ENCODE measurements at regions not wholly inside any gene's neighbourhood (a gene's known extent, or its start where the extent isn't known, plus 50 kb on each side); places are given as distances from the start of the nearest gene placed in this dataset.

DNA sequence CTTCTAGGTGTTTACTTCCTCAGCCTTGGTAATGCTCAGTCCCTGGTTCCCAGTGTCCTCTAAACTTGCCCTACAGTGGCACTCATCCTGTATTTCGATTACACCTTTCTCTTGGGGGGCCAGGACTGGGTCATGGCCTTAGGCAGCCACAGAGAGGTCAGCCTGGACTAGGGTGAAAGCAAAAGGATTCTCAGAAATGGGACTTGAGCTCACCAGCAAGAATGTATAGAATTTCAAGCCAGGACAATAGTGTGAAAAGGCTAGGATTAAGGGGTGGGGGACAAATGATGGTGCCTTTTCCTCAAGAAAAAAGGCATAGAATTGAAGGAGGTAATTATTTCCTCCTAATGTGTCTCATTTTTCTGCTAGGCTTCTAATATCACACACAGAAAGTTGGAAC lies 166.8 kb upstream of the RUNX1 start:
- TF ChIP-seq, protein P1, sequence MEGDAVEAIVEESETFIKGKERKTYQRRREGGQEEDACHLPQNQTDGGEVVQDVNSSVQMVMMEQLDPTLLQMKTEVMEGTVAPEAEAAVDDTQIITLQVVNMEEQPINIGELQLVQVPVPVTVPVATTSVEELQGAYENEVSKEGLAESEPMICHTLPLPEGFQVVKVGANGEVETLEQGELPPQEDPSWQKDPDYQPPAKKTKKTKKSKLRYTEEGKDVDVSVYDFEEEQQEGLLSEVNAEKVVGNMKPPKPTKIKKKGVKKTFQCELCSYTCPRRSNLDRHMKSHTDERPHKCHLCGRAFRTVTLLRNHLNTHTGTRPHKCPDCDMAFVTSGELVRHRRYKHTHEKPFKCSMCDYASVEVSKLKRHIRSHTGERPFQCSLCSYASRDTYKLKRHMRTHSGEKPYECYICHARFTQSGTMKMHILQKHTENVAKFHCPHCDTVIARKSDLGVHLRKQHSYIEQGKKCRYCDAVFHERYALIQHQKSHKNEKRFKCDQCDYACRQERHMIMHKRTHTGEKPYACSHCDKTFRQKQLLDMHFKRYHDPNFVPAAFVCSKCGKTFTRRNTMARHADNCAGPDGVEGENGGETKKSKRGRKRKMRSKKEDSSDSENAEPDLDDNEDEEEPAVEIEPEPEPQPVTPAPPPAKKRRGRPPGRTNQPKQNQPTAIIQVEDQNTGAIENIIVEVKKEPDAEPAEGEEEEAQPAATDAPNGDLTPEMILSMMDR (IDR thresholded peaks at IDR 0.05) = no peak
- ATAC-seq (ENCODE audit: low FRiP score) (no peak), DNase-seq (ENCODE audit: low spot score) (no peak)

DNA sequence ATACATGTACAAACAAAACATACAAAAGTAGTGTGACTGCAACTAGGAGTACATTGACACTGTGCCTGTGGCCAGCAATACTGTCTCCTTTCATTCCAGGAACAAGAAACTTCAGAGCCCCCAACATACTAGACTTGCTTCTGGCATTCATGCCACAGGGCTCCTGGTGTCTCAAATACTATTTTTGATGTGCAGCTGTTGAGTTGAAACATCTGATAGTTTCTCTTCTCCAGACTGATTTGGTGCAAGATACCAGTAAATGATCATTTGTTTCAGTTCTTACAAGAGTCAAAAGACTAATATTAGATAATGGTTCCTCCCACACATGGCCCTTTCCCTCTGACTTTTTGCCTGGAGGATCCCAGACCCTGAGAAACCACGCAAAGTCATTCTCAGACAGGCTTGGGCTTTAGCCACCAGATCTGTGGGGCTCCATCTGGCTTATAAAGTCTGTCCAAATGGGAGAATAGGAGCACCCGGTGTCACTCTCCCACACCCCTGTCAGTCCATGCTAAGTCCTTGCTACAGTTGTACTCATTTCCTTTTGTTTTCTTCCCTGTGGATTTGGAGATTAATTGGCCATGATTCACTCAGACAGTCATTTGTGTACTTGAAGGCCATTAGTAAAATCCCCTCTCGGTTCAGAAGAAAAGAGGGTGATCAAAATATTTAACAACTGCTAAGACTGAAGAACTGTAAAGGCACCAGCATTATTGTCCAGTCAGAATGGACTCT lies 163.5 kb upstream of the RUNX1 start:
- TF ChIP-seq, protein P1 (IDR thresholded peaks at IDR 0.05) = no peak
- DNase-seq (ENCODE audit: low spot score) = no peak
- ATAC-seq (ENCODE audit: low FRiP score) = no peak

DNA sequence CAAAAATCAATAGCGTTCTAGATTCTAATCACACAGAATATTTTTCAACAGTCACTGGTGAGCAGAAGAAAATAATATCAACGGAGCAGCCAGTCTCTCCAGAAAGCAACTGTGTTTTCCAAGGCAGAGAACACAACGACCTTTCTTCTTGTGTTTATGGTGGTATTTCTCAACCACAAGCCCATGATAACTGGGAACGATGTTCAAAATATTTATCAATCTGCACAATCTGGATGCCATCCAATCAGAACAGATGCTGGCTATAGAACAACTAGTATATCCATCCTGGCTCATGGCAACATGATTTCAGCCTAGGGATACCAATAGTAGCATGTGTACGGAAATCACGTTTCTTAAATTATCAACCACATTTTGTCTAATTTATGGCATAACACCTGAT lies 162.7 kb upstream of the RUNX1 start:
- TF ChIP-seq, protein P1 (IDR thresholded peaks at IDR 0.05) = no peak
- ATAC-seq (ENCODE audit: low FRiP score) = no peak
- DNase-seq (ENCODE audit: low spot score) = no peak

DNA sequence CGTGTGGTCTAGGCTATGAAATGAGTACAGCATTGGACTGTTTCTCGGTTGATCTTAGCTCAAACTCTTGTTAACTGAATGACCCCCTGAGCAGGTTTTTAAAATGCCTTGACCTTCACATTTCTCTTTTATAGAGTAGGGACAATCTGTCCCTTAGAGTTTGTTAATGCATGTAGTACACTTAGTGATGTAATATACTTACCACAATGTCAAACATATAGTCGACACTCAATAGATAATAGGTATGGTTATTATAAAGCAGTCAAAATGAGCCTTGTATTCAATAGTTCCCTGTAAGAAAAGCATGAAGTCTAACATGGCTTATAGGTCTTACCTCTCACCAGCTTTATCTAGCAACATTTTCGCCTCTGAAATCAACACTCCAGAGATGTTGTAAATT lies 161.0 kb upstream of the RUNX1 start:
- TF ChIP-seq, protein P1 (IDR thresholded peaks at IDR 0.05) = no peak
- ATAC-seq (ENCODE audit: low FRiP score) (no peak), DNase-seq (ENCODE audit: low spot score) (no peak)

DNA sequence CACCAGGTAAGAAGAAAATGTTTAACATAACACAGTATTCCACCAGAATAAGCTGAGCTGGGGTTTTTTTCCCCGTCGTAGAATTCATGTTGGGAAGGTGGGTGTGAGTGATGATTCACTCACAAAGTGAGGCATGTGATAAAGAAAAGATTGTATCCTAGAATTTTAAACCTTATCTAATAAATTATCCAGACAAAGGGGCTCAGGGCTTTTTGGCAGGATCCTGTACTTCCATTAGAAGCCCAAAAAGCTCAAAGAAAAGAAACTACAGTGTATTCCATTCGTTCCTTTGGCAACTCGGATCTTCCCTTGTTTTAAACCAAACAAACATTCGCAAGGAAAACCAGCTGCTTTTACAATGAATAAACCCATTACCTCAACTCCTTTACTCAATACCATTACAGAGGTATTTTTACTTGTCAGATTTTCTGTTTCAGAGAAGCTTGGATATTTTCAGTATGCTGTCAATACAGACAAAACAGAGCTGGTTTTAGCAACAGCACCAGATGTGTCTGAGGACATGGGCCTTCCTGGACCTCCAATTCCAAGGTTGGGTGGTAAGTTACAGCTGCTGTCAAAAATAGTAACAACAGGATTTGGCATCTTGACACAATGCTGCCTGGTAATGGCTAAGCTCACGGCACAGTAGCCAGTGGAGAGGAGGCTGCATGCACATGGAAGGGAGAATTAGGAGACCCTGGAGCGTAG lies 159.9 kb upstream of the RUNX1 start:
- no peak for DNase-seq (ENCODE audit: low spot score)
- ATAC-seq (ENCODE audit: low FRiP score) = no peak
- TF ChIP-seq, protein P1 (IDR thresholded peaks at IDR 0.05) = no peak

DNA sequence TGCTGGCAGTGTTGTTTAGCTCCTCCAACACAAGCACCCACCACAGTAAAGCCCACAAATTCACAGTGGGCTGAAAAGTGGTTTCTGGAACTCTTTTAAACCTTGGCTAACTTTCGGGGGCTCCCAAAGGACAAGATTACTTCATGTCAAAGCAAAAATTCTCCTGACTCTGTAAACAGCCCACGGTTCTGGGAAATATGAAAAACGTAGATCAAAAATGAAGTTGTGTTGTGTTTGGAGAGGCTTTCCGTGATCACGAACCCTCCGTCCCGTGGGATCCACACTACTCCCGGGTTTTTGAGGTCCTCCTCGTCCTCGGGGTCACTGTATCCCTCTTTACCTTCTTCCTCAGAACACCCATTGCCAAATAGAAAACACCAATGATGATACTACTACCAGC lies 159.0 kb upstream of the RUNX1 start:
- TF ChIP-seq, protein P1 (IDR thresholded peaks at IDR 0.05) = no peak
- no peak for DNase-seq (ENCODE audit: low spot score)
- no peak for ATAC-seq (ENCODE audit: low FRiP score)

DNA sequence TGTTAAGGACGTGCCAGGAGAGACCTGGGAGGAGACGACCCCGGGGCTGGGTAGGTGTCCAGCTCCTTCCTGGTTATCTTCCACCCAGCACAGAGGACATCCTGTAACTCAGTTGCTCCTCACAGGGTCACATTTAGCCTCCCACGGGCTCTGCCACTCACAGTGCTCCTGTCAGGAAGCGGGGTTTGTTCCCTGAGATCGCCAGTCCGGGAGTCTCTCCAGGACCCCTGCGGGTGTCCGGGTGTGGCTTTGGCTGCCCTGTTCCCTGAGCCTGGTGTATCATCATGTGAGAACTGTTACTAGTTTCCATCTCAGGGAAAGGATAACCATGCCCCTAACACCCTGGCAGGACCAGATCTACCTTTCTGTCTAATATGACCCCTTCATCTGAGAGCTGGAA lies 158.2 kb upstream of the RUNX1 start:
- no peak for DNase-seq (ENCODE audit: low spot score)
- no peak for ATAC-seq (ENCODE audit: low FRiP score)
- TF ChIP-seq, protein P1 (IDR thresholded peaks at IDR 0.05) = no peak
